Astrocyte (in vitro differentiated cells and primary cell): ENCODE measurements at regions not wholly inside any gene's neighbourhood (a gene's known extent, or its start where the extent isn't known, plus 50 kb on each side); places are given as distances from the start of the nearest gene placed in this dataset.

ENCODE experiments used
- DNase-seq: peaks from one replicate; pipeline ENCODE4 v3.0.0-alpha.2; 2010; ENCODE audit warnings: low read depth
- FAIRE-seq: peaks from 2 replicates; lab custom pipeline; 2011; peaks lifted over from hg19 to GRCh38; lab: Jason Lieb, UNC
- H2AFZ ChIP-seq: 2 replicates; pipeline ENCODE4 v1.6.0; 2012; ENCODE audit warnings: low read depth, low read length, inconsistent platforms
- H3K27ac ChIP-seq: 2 replicates; pipeline ENCODE4 v1.5.1; 2011; ENCODE audit warnings: low read depth, low read length, inconsistent platforms
- H3K27me3 ChIP-seq: 2 replicates; pipeline ENCODE4 v1.6.0; 2011; ENCODE audit warnings: low read length, inconsistent platforms; ENCODE audit not compliant: insufficient read depth
- H3K36me3 ChIP-seq: 2 replicates; pipeline ENCODE4 v1.5.1; 2011; ENCODE audit warnings: low read length, inconsistent platforms; ENCODE audit not compliant: insufficient read depth
- H3K4me1 ChIP-seq: 2 replicates; pipeline ENCODE4 v1.5.1; 2011; ENCODE audit warnings: low read length, inconsistent platforms; ENCODE audit not compliant: insufficient read depth
- H3K4me2 ChIP-seq: 2 replicates; pipeline ENCODE4 v1.6.0; 2012; ENCODE audit warnings: low read length, inconsistent platforms
- H3K4me3 ChIP-seq: 2 replicates; pipeline ENCODE4 v1.5.1; 2011; ENCODE audit warnings: low read depth, mild to moderate bottlenecking, low read length, inconsistent platforms; ENCODE audit not compliant: insufficient read depth
- H3K79me2 ChIP-seq: 2 replicates; pipeline ENCODE4 v1.6.0; 2012; ENCODE audit warnings: mild to moderate bottlenecking, low read length, inconsistent platforms; ENCODE audit not compliant: insufficient read depth
- H3K9ac ChIP-seq: 2 replicates; pipeline ENCODE4 v1.6.0; 2012; ENCODE audit warnings: mild to moderate bottlenecking, low read length, inconsistent platforms
- H3K9me3 ChIP-seq: 2 replicates; pipeline ENCODE4 v1.5.1; 2012; ENCODE audit warnings: low read depth, mild to moderate bottlenecking, low read length, inconsistent platforms; ENCODE audit not compliant: insufficient read depth
- H4K20me1 ChIP-seq: 2 replicates; pipeline ENCODE4 v1.6.0; 2012; ENCODE audit warnings: low read length, inconsistent platforms; ENCODE audit not compliant: insufficient read depth
- H3K27ac Mint-ChIP-seq: one replicate; pipeline ENCODE4 v1.8.0; 2021; ENCODE audit warnings: mild to moderate bottlenecking, mixed read lengths; ENCODE audit not compliant: unreplicated experiment
- H3K27me3 Mint-ChIP-seq: one replicate; pipeline ENCODE4 v1.8.0; 2021; ENCODE audit warnings: low read depth, mixed read lengths; ENCODE audit not compliant: unreplicated experiment
- H3K36me3 Mint-ChIP-seq: one replicate; pipeline ENCODE4 v1.8.0; 2021; ENCODE audit warnings: low read depth, mixed read lengths; ENCODE audit not compliant: unreplicated experiment
- H3K4me1 Mint-ChIP-seq: one replicate; pipeline ENCODE4 v1.8.0; 2021; ENCODE audit warnings: low read depth, mixed read lengths; ENCODE audit not compliant: unreplicated experiment
- H3K4me3 Mint-ChIP-seq: one replicate; pipeline ENCODE4 v1.8.0; 2021; ENCODE audit warnings: mild to moderate bottlenecking, moderate library complexity, mixed read lengths; ENCODE audit not compliant: unreplicated experiment
- H3K9me3 Mint-ChIP-seq: one replicate; pipeline ENCODE4 v1.8.0; 2021; ENCODE audit warnings: mild to moderate bottlenecking, mixed read lengths; ENCODE audit not compliant: unreplicated experiment
- EZH2 ChIP-seq: IDR thresholded peaks from 2 replicates; pipeline ENCODE4 v1.6.1; 2012; ENCODE audit warnings: mild to moderate bottlenecking, low read length, inconsistent platforms; ENCODE audit not compliant: insufficient read depth
- TF ChIP-seq, protein P1 (sequence below): IDR thresholded peaks from 2 replicates; pipeline ENCODE4 v1.5.1; 2011; ENCODE audit warnings: low read depth, mild to moderate bottlenecking, inconsistent platforms, low read length, moderate library complexity; ENCODE audit not compliant: insufficient read depth

- Histone ChIP-seq H3K4me3 (no peak overlapping the region), H4K20me1 (no peaks in the 10 kb centered on the region), H2AFZ (no peak overlapping the region), H3K27me3 (no peaks in the 10 kb centered on the region), H3K27ac (no peak overlapping the region), H3K4me1 (no peaks in the 10 kb centered on the region), H3K36me3 (no peaks in the 10 kb centered on the region), H3K79me2 (no peaks in the 10 kb centered on the region), H3K9me3 (peaks cover 5% of the 10 kb centered on the region), H3K4me2 (no peak overlapping the region), H3K9ac (no peak overlapping the region)
- TF ChIP-seq, protein P1, sequence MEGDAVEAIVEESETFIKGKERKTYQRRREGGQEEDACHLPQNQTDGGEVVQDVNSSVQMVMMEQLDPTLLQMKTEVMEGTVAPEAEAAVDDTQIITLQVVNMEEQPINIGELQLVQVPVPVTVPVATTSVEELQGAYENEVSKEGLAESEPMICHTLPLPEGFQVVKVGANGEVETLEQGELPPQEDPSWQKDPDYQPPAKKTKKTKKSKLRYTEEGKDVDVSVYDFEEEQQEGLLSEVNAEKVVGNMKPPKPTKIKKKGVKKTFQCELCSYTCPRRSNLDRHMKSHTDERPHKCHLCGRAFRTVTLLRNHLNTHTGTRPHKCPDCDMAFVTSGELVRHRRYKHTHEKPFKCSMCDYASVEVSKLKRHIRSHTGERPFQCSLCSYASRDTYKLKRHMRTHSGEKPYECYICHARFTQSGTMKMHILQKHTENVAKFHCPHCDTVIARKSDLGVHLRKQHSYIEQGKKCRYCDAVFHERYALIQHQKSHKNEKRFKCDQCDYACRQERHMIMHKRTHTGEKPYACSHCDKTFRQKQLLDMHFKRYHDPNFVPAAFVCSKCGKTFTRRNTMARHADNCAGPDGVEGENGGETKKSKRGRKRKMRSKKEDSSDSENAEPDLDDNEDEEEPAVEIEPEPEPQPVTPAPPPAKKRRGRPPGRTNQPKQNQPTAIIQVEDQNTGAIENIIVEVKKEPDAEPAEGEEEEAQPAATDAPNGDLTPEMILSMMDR, result no peak
- no peak for TF ChIP-seq EZH2
- no peaks in the 10 kb centered on the region for H3K36me3 Mint-ChIP-seq
- H3K9me3 Mint-ChIP-seq, result peaks cover 7% of the 10 kb centered on the region
- FAIRE-seq (no peak), DNase-seq (no peak)
- no peak overlapping the region for H3K27ac Mint-ChIP-seq
- no peaks in the 10 kb centered on the region for H3K4me1 Mint-ChIP-seq
- no peaks in the 10 kb centered on the region for H3K27me3 Mint-ChIP-seq
- H3K4me3 Mint-ChIP-seq, result no peak overlapping the region
These were observed 332.2 kb downstream of the ALG10 start for GRCh38 chr12:34354239-34355200.

DNA sequence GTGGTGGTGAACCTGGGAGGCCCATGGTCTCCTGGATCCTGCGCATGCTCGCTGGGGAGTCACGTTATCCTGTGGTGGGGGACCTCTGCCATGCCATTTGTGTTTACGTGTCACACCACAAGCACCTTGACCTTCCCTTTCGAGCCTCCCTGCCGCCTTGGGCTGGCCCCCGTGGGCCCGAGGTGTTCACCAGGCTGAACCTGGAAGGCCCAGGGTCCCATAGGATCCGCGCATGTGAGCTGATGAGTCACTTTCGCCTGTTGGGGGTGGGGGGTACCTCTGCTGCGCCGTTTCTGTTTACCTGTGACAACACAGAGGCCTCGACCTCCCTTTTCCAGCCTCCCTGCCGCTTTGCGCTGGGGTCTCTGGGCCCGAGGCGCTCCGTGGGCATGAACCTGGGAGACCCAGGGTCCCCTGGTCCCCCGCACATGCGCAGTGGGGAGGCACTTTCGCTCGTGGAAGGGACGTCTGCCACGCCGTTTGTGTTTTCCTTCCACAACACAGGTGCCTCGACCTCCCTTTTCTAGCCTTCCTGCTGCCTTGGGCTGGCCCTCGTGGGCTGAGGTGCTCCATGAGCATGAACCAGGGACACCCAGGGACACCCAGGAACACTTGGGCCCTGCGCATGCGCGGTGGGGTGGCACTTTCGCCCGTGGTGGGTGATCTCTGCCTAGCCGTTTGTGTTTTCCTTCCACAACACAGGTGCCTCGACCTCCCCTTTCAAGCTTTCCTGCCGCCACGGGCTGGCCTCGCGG lies 334.1 kb downstream of the ALG10 start:
- no peaks in the 10 kb centered on the region for H3K27me3 Mint-ChIP-seq
- Histone ChIP-seq H2AFZ (no peak overlapping the region), H3K4me1 (no peaks in the 10 kb centered on the region), H3K4me2 (no peak overlapping the region), H3K27ac (no peak overlapping the region), H3K9me3 (peaks cover 5% of the 10 kb centered on the region), H3K79me2 (no peaks in the 10 kb centered on the region), H3K27me3 (no peaks in the 10 kb centered on the region), H3K36me3 (no peaks in the 10 kb centered on the region), H3K9ac (no peak overlapping the region), H4K20me1 (no peaks in the 10 kb centered on the region), H3K4me3 (no peak overlapping the region)
- H3K4me1 Mint-ChIP-seq, result no peaks in the 10 kb centered on the region
- no peaks in the 10 kb centered on the region for H3K36me3 Mint-ChIP-seq
- no peak for FAIRE-seq
- no peak overlapping the region for H3K27ac Mint-ChIP-seq
- no peak for DNase-seq
- H3K9me3 Mint-ChIP-seq, result peaks cover 7% of the 10 kb centered on the region
- TF ChIP-seq, protein P1, result no peak
- no peak for TF ChIP-seq EZH2
- H3K4me3 Mint-ChIP-seq, result no peak overlapping the region
